GM19397 (cell line): ENCODE measurements at regions not wholly inside any gene's neighbourhood (a gene's known extent, or its start where the extent isn't known, plus 50 kb on each side); places are given as distances from the start of the nearest gene placed in this dataset.
"Not testable (repeated sequence)": the region's sequence is repeated elsewhere in the genome, so short reads cannot be mapped to it uniquely, and the experiment has no call there.

Experiments used
- ATAC-seq: cut with Tn5 transposase; IDR thresholded peaks from one replicate; pipeline ENCODE4 v1.9.1; 2021; ENCODE audit warnings: mild to moderate bottlenecking, moderate library complexity; ENCODE audit not compliant: unreplicated experiment

DNA sequence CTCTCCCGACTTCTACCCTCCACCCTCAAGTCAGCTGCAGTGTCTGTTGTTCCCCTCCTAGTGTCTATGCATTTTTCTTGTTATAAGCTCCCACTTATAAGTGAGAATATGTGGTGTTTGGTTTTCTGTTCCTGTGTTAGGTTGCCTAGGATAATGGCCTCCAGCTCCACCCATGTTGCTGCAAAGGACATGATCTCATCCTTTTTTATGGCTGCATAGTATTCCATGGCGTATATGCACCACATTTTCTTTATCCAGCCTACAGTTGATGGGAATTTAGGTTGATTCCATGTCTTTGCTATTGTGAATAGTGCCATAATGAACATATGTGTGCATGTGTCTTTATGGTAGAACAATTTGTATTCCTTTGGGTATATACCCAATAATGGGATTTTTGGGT is 80.7 kb downstream of the SPTSSA start:
- not testable (repeated sequence) for ATAC-seq

DNA sequence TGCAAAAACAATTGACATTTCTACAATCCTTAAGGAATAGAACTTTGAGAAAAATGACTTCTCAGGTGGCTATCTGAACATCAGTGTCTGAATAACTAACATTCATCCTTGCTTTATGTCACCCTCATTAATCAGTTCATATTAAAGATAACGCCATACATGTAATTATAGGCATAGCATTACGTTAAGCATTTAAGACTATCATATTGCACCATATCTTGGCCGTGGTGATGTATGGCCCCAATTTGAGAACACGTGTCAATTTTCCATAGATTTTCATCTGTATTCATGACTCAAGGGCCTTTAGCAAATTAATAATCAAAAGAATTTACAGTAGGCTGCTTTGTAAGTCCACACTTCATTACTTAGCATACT is 81.6 kb downstream of the SPTSSA start:
- no peak for ATAC-seq

GRCh38 chr14:34379816-34380470 is 82.1 kb downstream of the SPTSSA start:
- no peak for ATAC-seq

GRCh38 chr14:34376649-34377267 is 85.3 kb downstream of the SPTSSA start:
- no peak for ATAC-seq

DNA sequence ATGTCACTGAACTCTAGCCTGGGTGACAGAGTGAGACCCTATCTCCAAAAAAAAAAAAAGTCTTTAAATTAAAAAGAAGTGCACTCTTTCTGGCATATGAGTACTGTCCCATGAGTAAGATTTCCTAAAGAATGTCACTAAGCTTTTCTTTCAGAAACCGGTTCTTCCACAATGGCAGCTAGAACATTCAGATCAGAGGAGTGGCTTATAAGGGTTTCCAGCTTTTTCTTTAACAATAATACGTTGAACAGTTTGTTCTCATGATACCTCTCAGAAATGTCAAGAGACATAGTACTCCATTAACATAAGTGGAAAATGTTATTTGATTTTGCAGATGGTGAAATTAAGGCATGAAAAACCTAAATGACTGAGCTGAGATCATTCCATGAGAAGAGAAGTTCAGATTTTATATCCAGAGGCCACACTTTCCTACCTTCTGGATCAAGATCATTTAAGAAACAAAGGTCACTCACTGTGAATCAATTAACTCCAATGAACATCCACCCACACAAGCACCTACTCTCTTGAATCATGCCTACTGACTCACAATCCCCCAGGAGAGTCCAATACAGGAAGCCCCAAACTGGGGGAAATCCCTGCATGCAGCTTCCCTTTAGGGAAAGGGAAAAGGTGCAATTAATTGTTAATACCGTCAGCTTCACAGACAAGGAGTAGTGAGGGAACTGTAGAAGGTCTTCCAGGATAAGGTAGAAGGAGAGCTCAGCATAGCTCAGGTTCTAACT is 86.9 kb downstream of the SPTSSA start:
- no peak for ATAC-seq

GRCh38 chr14:34373191-34373590 is 88.8 kb downstream of the SPTSSA start:
- ATAC-seq: no peak

GRCh38 chr14:34372786-34373185 is 89.3 kb downstream of the SPTSSA start:
- no peak for ATAC-seq

GRCh38 chr14:34369648-34370030 is 92.4 kb downstream of the SPTSSA start:
- no peak for ATAC-seq

DNA sequence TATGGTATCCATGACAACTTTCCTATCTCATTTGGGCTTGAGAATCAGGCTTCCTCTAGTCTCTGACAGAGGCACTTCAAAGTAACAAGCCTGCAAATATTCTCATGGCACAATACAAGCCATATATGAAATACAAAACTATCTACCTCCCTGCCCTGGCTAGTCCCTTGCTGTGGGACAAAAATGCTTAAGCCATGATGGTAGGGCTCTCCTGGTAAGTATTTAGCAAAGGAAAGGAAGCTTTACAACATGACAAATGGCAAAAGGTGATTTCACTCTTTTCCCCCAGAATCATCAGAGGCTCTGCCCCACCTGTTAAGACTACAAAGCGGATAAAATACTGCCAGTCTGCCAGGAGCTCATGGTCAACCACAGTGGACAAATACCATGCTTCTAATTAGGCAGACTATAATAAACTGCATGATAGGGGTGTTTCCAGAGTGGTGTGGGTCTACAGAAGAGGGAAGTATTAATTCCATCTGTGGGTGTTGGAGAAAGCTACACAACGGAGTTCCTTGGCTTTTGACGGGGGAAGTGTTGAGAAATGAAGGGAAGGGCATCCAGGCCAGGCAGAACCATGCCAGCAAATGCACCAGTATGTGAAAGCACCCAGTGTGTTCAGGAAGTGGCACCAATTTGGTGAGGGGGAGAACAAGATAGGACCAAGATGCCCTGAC is 92.9 kb downstream of the SPTSSA start:
- ATAC-seq: no peak

- no peak for ATAC-seq
Measured at GRCh38 chr14:34368115-34368970, 93.7 kb downstream of the SPTSSA start.

- ATAC-seq: no peak
Measured at GRCh38 chr14:34365309-34365915, 96.6 kb downstream of the SPTSSA start.

DNA sequence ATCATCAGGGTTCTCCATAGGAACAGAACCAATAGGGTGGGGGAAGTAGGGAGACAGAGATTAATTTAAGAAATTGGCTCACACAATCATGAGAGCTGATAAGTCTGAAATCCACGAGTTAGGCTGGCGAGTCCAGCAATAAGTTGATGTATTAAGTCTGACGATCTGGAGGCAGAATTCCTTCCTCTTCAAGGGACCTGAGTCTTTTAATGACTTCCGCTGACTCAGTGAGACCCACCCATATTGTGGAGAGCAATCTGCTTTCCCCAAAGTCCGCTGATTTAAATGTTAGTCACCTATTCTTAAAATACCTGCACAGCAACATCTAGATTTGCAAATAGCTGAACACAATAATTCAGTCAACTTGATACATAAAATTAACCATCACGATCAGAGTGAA is 97.8 kb downstream of the SPTSSA start:
- no peak for ATAC-seq

- no peak for ATAC-seq
Measured at GRCh38 chr14:34363733-34364134, 98.3 kb downstream of the SPTSSA start.

DNA sequence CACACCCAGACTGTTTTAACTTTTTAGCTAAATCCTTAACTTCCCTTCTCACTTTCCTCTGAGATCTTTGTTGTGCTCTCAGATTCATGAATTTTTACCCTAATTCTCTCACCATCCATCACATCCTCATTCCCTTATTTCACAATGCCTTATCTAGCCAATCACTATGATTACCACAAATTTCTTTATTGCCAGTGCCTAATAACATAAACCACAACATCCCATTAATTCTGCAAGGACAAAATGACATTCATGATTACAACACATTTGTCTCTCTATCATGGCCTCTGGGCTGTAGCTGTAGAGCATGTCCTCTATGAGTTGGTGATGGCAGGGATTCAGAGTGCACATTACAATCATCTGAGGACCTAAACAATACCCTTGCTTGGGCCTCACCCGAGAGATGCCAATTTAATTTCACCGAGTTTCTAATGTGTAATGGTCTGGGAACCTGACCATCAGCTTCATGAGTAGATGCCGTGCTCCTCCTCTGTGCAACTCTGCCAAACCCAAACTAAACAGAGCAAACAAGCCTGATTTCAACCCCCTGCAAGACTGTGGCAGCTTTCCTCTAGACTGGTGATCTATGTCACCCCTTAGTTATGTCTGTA is 99.3 kb downstream of the SPTSSA start:
- no peak for ATAC-seq

DNA sequence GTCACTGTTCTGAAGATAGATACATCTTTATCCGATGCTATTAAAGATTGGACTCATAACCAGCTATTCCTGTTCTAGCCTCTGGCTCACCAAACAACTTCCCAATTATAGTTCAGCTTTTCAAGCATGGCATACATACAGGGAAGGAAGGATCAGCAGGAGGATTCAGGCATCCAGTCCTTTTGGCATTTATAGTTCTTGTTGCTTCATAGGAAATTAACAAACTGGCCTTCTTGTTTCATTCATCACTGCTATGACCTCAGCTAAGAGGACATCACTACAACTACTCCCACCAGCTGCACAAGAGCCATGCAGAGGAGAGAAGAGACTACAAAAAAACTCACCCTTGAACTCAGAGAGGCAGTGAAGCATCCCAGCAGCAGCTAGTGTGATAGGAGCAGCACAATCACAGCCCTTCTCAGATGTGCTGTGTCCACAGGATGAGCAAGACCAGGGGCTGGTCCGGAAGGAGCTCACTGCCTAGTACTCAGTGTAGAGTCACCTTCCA is 100.5 kb downstream of the SPTSSA start:
- no peak for ATAC-seq

DNA sequence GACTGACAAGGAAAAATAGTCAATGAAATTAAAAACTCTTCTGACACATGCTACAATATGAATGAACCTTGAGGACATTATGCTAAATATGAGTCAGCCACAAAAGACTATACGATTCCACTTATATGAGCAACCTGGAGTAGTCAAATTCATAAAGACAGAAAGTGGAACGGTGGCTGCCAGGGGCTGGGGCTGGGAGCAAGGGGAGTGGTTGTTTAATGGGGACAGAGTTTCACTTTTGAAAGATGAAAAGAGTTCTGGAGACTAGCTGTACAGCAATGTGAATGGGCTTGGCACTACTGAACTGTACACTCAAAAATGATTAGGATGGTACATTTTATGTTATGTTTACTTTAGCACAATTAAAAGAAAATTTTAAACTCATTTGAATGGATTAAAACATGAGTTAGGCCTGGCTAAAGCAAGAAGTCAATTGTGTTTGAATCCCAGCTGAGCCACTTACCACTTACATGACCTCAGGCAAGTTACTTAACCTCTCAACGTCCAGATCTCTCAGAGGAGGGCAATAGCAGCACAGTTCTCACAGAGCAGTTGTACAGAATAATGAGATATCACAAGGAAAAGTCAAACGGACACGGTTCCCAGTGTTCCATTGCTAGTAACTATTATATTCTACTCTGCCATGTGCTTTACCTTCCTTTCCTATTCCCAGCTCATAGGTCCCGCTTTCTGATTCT is 102.5 kb downstream of the SPTSSA start:
- ATAC-seq: no peak

- no peak for ATAC-seq
Measured at GRCh38 chr14:34356264-34356654, 105.8 kb downstream of the SPTSSA start.

DNA sequence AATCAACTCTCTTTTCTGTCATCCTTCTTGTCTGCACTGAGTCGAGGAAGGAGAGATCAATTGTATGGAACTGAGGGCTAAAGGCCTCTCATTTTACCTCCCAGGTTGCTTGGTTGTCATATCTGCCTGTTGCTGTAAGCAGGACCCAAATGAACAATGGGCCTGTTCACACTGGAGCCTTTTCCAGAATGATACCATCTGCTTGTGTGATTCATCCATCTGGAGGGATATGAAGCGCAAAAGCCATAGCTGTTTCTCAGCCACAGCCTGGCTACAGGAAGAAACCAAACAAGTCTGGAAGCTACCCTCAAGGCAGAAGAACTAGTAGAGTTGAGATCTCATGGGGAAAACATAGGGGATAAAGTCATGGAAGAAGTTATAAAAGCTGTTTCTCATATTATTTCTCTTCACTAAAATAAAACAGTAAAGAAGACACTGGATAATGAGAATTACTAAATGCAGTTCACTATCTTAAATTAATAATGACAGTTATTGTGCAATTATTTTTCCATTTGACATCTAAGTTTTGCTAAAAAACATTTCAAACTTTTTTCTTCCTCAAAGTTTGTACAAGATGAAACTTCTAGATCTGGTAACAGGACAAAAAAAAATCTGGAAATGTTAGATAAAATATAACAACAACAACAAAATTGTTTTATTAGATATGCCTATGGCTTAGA is 106.3 kb downstream of the SPTSSA start:
- no peak for ATAC-seq

- ATAC-seq: no peak
Measured at GRCh38 chr14:34354556-34354955, 107.5 kb downstream of the SPTSSA start.
